Osteocyte (in vitro differentiated cells): ENCODE measurements at regions not wholly inside any gene's neighbourhood (a gene's known extent, or its start where the extent isn't known, plus 50 kb on each side); places are given as distances from the start of the nearest gene placed in this dataset.

Experiments
- DNase-seq: peaks from one replicate; pipeline ENCODE4 v3.0.0; 2021; ENCODE audit warnings: mixed read lengths; ENCODE audit not compliant: unreplicated experiment; ENCODE audit errors: extremely low spot score
- H3K27ac Mint-ChIP-seq: one replicate; pipeline ENCODE4 v1.8.0; 2021; ENCODE audit warnings: mild to moderate bottlenecking, mixed read lengths; ENCODE audit not compliant: unreplicated experiment
- H3K27me3 Mint-ChIP-seq: one replicate; pipeline ENCODE4 v1.8.0; 2021; ENCODE audit warnings: mixed read lengths; ENCODE audit not compliant: unreplicated experiment
- H3K36me3 Mint-ChIP-seq: one replicate; pipeline ENCODE4 v1.8.0; 2021; ENCODE audit warnings: mixed read lengths; ENCODE audit not compliant: unreplicated experiment
- H3K4me1 Mint-ChIP-seq: one replicate; pipeline ENCODE4 v1.8.0; 2021; ENCODE audit warnings: mixed read lengths; ENCODE audit not compliant: unreplicated experiment
- H3K4me3 Mint-ChIP-seq: one replicate; pipeline ENCODE4 v1.8.0; 2021; ENCODE audit warnings: mild to moderate bottlenecking, moderate library complexity, mixed read lengths; ENCODE audit not compliant: unreplicated experiment
- H3K9me3 Mint-ChIP-seq: one replicate; pipeline ENCODE4 v1.8.0; 2021; ENCODE audit warnings: mixed read lengths; ENCODE audit not compliant: unreplicated experiment
- TF ChIP-seq, protein P1 (sequence below): fragments of 200-600 bp; sonication (generic); IDR thresholded peaks from 2 replicates; pipeline ENCODE4 v1.5.0; 2021; ENCODE audit warnings: antibody characterized with exemption, mild to moderate bottlenecking, moderate library complexity

DNA sequence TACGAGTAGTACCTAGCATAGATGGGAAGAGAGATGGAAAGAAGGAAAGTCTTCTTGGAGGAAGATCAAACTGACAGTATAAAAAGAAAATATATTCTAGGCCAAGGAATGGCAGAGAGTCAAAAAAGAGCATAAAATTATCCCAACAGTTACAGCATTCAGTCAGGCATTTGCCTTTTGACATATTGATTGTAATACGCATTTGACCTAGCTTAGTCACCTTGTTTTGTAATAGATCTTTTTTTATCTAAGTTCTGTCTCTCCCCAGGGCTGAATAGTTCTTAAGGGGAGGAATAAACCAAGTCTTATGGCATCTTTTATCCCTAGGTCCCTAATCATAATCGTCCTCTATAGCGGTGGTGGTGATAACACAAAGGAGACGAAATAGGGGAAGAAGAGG lies 657.3 kb upstream of the PIK3C3 start:
- H3K27me3 Mint-ChIP-seq, result peaks cover 2% of the 10 kb centered on the region
- H3K9me3 Mint-ChIP-seq, result peaks cover 12% of the 10 kb centered on the region
- TF ChIP-seq, protein P1, sequence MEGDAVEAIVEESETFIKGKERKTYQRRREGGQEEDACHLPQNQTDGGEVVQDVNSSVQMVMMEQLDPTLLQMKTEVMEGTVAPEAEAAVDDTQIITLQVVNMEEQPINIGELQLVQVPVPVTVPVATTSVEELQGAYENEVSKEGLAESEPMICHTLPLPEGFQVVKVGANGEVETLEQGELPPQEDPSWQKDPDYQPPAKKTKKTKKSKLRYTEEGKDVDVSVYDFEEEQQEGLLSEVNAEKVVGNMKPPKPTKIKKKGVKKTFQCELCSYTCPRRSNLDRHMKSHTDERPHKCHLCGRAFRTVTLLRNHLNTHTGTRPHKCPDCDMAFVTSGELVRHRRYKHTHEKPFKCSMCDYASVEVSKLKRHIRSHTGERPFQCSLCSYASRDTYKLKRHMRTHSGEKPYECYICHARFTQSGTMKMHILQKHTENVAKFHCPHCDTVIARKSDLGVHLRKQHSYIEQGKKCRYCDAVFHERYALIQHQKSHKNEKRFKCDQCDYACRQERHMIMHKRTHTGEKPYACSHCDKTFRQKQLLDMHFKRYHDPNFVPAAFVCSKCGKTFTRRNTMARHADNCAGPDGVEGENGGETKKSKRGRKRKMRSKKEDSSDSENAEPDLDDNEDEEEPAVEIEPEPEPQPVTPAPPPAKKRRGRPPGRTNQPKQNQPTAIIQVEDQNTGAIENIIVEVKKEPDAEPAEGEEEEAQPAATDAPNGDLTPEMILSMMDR, result no peak
- peaks cover 4% of the 10 kb centered on the region for H3K36me3 Mint-ChIP-seq
- H3K4me3 Mint-ChIP-seq, result no peak overlapping the region
- DNase-seq, result no peak
- H3K27ac Mint-ChIP-seq, result no peak overlapping the region
- no peaks in the 10 kb centered on the region for H3K4me1 Mint-ChIP-seq

DNA sequence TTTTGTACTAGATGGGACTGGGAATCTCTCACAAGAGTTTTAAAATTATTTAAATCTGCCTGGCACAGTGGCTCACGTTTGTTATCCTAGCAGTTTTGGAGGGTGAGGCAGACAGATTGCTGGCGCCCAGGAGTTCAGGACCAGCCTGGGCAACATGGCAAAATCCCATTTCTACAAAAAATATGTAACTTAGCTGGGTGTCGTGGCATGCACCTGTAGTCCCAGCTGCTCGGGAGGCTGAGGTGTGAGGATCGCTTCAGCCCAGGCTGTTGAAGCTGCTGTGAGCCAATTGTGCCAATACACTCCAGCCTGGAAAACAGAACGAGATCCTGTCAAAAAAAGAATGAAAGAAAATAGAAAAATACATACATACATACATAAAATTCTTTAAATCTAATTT lies 685.7 kb upstream of the PIK3C3 start:
- Mint-ChIP-seq H3K27me3 (no peaks in the 10 kb centered on the region), H3K4me3 (no peak overlapping the region), H3K9me3 (no peaks in the 10 kb centered on the region), H3K4me1 (peaks cover 2% of the 10 kb centered on the region), H3K36me3 (no peaks in the 10 kb centered on the region), H3K27ac (no peak overlapping the region)
- DNase-seq, result no peak
- TF ChIP-seq, protein P1, result no peak

DNA sequence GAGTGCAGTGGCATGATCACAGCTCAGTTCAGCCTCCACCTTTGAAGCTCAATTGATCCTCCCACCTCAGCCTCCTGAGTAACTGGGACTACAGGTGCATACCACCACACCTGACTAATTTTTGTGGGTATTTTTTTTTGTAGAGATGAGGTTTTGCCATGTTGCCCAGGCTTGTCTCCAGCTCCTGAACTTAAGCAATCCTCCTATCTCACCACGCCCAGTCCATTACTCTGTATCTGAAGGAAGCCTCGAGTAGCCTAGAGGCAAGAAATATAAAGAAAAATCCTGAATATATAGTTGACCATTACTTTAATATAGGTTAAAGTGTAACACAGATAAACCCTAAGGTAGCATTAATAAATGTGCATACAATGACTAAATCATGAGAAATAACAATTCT lies 686.8 kb upstream of the PIK3C3 start:
- TF ChIP-seq, protein P1, result no peak
- no peak overlapping the region for H3K4me3 Mint-ChIP-seq
- no peak overlapping the region for H3K27ac Mint-ChIP-seq
- H3K9me3 Mint-ChIP-seq, result no peaks in the 10 kb centered on the region
- DNase-seq, result no peak
- H3K4me1 Mint-ChIP-seq, result peaks cover 2% of the 10 kb centered on the region
- no peaks in the 10 kb centered on the region for H3K36me3 Mint-ChIP-seq
- H3K27me3 Mint-ChIP-seq, result no peaks in the 10 kb centered on the region

DNA sequence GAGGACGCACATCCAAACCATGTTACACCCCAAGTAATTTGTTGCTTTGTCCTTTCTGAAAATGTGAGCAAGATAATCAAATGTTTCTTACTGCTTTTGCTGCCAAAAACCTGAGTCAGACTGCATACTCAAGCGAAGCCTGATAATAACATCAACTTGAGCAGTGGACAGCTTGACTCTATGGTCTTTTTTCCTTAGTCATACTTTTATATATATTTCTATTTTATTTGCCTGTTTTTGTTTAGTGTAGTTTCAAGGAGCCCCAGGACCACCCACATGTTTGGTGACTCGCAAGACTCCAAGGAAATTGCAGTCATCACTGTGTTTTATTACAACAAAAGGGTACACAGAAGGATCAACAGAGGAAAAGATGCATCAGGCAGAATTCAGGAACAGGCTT lies 688.4 kb upstream of the PIK3C3 start:
- no peak for DNase-seq
- Mint-ChIP-seq H3K27me3 (no peaks in the 10 kb centered on the region), H3K36me3 (no peaks in the 10 kb centered on the region), H3K27ac (no peak overlapping the region), H3K4me1 (peaks cover 2% of the 10 kb centered on the region), H3K9me3 (no peaks in the 10 kb centered on the region), H3K4me3 (no peak overlapping the region)
- TF ChIP-seq, protein P1, result no peak

DNA sequence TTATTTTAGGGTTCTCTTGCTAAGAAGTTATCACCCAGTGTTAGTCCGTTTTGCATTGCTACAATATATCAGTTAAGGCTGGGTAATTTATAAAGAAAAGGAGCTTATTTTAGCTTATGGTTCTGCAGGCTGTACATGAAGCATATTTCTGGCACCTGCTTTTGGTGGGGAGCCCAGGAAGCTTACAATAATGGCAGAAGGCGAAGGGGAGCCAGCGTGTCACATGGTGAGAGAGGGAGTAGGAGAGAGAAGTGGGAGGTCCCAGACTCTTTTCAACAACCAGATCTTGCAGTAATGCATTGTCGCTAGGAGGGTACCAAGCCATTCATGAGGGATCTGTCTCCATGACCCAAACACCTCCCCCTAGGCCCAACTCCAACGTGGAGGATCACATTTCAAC lies 688.8 kb upstream of the PIK3C3 start:
- no peak overlapping the region for H3K4me3 Mint-ChIP-seq
- no peaks in the 10 kb centered on the region for H3K36me3 Mint-ChIP-seq
- no peak for DNase-seq
- H3K27ac Mint-ChIP-seq, result no peak overlapping the region
- H3K4me1 Mint-ChIP-seq, result peaks cover 2% of the 10 kb centered on the region
- H3K27me3 Mint-ChIP-seq, result no peaks in the 10 kb centered on the region
- no peaks in the 10 kb centered on the region for H3K9me3 Mint-ChIP-seq
- TF ChIP-seq, protein P1, result no peak
